ENCODE measurements at regions not wholly inside any gene's neighbourhood (a gene's known extent, or its start where the extent isn't known, plus 50 kb on each side); places are given as distances from the start of the nearest gene placed in this dataset.

DNA sequence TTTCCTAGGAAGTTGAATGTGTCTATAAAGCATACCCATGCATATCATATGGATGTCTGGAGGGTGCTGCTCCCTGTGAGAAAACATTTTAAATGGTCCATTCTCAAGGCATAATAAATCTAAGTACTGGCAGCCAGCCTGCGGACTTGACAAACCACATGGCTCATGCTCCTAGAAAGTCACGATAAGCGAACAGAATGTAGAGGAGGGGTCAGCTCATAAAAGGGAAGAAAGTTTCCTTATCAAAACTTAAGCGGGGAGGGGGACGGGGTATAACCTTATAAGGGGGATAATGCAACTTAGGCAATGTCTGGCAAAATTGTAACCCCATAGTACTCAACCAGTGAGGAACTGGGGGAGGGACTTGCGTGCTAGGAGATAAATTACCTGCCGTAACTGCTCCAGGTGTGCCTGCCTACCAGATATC, 159.8 kb upstream of the LMCD1 start:
- TF ChIP-seq, protein P1, sequence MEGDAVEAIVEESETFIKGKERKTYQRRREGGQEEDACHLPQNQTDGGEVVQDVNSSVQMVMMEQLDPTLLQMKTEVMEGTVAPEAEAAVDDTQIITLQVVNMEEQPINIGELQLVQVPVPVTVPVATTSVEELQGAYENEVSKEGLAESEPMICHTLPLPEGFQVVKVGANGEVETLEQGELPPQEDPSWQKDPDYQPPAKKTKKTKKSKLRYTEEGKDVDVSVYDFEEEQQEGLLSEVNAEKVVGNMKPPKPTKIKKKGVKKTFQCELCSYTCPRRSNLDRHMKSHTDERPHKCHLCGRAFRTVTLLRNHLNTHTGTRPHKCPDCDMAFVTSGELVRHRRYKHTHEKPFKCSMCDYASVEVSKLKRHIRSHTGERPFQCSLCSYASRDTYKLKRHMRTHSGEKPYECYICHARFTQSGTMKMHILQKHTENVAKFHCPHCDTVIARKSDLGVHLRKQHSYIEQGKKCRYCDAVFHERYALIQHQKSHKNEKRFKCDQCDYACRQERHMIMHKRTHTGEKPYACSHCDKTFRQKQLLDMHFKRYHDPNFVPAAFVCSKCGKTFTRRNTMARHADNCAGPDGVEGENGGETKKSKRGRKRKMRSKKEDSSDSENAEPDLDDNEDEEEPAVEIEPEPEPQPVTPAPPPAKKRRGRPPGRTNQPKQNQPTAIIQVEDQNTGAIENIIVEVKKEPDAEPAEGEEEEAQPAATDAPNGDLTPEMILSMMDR (conservative IDR thresholded peaks at IDR 0.05; ENCODE audit: low read depth, low read length): no peak
- no peak for TF ChIP-seq EZH2 (IDR thresholded peaks at IDR 0.05; ENCODE audit: borderline replicate concordance, low read depth, low read length, poor library complexity, severe bottlenecking)

Measured in A673 (cell line).